NCI-H510A treated with DMSO at 0.1 percent for 48 hours (cell line): ENCODE measurements at regions not wholly inside any gene's neighbourhood (a gene's known extent, or its start where the extent isn't known, plus 50 kb on each side); places are given as distances from the start of the nearest gene placed in this dataset.
"Not testable (repeated sequence)": the region's sequence is repeated elsewhere in the genome, so short reads cannot be mapped to it uniquely, and the experiment has no call there.

Experiments used
- DNase-seq: peaks from one replicate; lab custom pipeline; 2025; lab: John Stamatoyannopoulos, UW

- not testable (repeated sequence) for DNase-seq
These were observed 403.8 kb downstream of the TBC1D32 start for GRCh38 chr6:120930500-120930899.

GRCh38 chr6:120924214-120924613 lies 410.1 kb downstream of the TBC1D32 start:
- no peak for DNase-seq

GRCh38 chr6:120918137-120918536 lies 416.1 kb downstream of the TBC1D32 start:
- DNase-seq: no peak

- no peak for DNase-seq
These were observed 417.4 kb downstream of the TBC1D32 start for GRCh38 chr6:120916844-120917243.

- no peak for DNase-seq
These were observed 420.8 kb downstream of the TBC1D32 start for GRCh38 chr6:120913486-120913885.

- no peak for DNase-seq
These were observed 425.5 kb downstream of the TBC1D32 start for GRCh38 chr6:120908767-120909166.

GRCh38 chr6:120903836-120904235 lies 430.4 kb downstream of the TBC1D32 start:
- DNase-seq: no peak

- DNase-seq: no peak
These were observed 434.3 kb downstream of the TBC1D32 start for GRCh38 chr6:120899932-120900331.

GRCh38 chr6:120894077-120894476 lies 440.2 kb downstream of the TBC1D32 start:
- no peak for DNase-seq

- DNase-seq: no peak
These were observed 457.3 kb downstream of the TBC1D32 start for GRCh38 chr6:120876931-120877330.

- no peak for DNase-seq
These were observed 457.9 kb downstream of the TBC1D32 start for GRCh38 chr6:120876424-120876823.

- DNase-seq: no peak
These were observed 458.4 kb downstream of the TBC1D32 start for GRCh38 chr6:120875900-120876299.

- no peak for DNase-seq
These were observed 459.9 kb downstream of the TBC1D32 start for GRCh38 chr6:120874422-120874821.

GRCh38 chr6:120873125-120873865 lies 461.0 kb downstream of the TBC1D32 start:
- no peak for DNase-seq

GRCh38 chr6:120872262-120872578 lies 462.1 kb downstream of the TBC1D32 start:
- DNase-seq: no peak

- peak; percentile 25 for DNase-seq
These were observed 462.6 kb downstream of the TBC1D32 start for GRCh38 chr6:120871416-120872261.

GRCh38 chr6:120869397-120869796 lies 464.9 kb downstream of the TBC1D32 start:
- DNase-seq: no peak

GRCh38 chr6:120857422-120857821 lies 476.9 kb downstream of the TBC1D32 start:
- DNase-seq: no peak

GRCh38 chr6:120854583-120854982 lies 479.7 kb downstream of the TBC1D32 start:
- no peak for DNase-seq

- no peak for DNase-seq
These were observed 480.8 kb downstream of the TBC1D32 start for GRCh38 chr6:120853489-120853888.

GRCh38 chr6:120852293-120852849 lies 481.9 kb downstream of the TBC1D32 start:
- DNase-seq: no peak

GRCh38 chr6:120826253-120826652 lies 508.0 kb downstream of the TBC1D32 start:
- DNase-seq: peak; percentile 4

- DNase-seq: no peak
These were observed 517.5 kb downstream of the TBC1D32 start for GRCh38 chr6:120816794-120817193.
